Vagina (tissue), 2 donors: ENCODE measurements at regions not wholly inside any gene's neighbourhood (a gene's known extent, or its start where the extent isn't known, plus 50 kb on each side); places are given as distances from the start of the nearest gene placed in this dataset.

Experiments used
- POLR2A ChIP-seq, 2 donors: fragments of 450-650 bp; IDR thresholded peaks; one replicate each; pipeline ENCODE4 v1.6.1; 2017; ENCODE audit warnings: antibody characterized with exemption in 2 of 2, mild to moderate bottlenecking in 2 of 2, moderate library complexity in 2 of 2
- TF ChIP-seq, protein P1 (sequence below), 3 experiments: fragments of 450-650 bp in 2 of 3; fragments of 200-600 bp in 1 of 3; sonication (generic) in 1 of 3; IDR thresholded peaks; one replicate each; pipeline ENCODE4 v1.5.1; 2017 to 2019; ENCODE audit warnings: antibody characterized with exemption in 3 of 3, mild to moderate bottlenecking in 2 of 3, moderate library complexity in 2 of 3

DNA sequence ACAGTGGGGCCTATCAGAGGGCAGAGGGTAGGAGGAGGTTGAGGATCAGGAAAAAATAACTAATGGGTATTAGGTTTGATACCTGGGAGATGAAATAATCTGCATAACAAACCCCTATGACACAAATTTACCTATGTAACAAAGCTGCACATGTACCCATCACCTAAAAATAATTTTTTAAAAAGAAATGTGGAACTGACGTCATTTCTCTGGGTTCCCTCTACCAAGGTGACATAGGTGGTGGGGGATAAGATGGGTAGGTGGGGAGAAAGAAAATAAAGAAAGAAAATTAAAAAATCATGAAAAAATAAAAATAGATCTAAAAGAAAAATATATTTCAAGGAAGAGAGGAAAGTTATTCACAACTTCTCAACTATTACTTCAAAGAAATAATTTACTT is 153.1 kb upstream of the SORCS1 start:
- TF ChIP-seq, protein P1, sequence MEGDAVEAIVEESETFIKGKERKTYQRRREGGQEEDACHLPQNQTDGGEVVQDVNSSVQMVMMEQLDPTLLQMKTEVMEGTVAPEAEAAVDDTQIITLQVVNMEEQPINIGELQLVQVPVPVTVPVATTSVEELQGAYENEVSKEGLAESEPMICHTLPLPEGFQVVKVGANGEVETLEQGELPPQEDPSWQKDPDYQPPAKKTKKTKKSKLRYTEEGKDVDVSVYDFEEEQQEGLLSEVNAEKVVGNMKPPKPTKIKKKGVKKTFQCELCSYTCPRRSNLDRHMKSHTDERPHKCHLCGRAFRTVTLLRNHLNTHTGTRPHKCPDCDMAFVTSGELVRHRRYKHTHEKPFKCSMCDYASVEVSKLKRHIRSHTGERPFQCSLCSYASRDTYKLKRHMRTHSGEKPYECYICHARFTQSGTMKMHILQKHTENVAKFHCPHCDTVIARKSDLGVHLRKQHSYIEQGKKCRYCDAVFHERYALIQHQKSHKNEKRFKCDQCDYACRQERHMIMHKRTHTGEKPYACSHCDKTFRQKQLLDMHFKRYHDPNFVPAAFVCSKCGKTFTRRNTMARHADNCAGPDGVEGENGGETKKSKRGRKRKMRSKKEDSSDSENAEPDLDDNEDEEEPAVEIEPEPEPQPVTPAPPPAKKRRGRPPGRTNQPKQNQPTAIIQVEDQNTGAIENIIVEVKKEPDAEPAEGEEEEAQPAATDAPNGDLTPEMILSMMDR (IDR thresholded peaks at IDR 0.05) = no peak
- no peak for TF ChIP-seq POLR2A (IDR thresholded peaks at IDR 0.05)
